ENCODE measurements at regions not wholly inside any gene's neighbourhood (a gene's known extent, or its start where the extent isn't known, plus 50 kb on each side); places are given as distances from the start of the nearest gene placed in this dataset.
A peak's percentile ranks its signal among the peaks of the same experiment; 100 is the strongest.

- H3K9me3 ChIP-seq = no peaks in the 10 kb centered on the region
- no peak overlapping the region for H3K4me3 ChIP-seq
- no peaks in the 10 kb centered on the region for H3K27me3 ChIP-seq
- no peak for TF ChIP-seq CTCF (IDR thresholded peaks at IDR 0.05)
- TF ChIP-seq POLR2A (IDR thresholded peaks at IDR 0.05; ENCODE audit: low read depth) = no peak
- TF ChIP-seq POLR2AphosphoS5 (IDR thresholded peaks at IDR 0.05) = no peak
- no peak for TF ChIP-seq EP300 (IDR thresholded peaks at IDR 0.05)
- H3K27ac ChIP-seq (replicated peaks in 1 of 4) = no peak overlapping the region
- DNase-seq (ENCODE audit: extremely low spot score) = no peak
- H3K4me1 ChIP-seq = peaks cover 3 to 26% (median 17%) of the 10 kb centered on the region in 4 donors
- intact Hi-C loops (cut with DNase I) = no loop called here
- no peaks in the 10 kb centered on the region for H3K36me3 ChIP-seq
Measured at GRCh38 chr2:38192046-38192445, 116.1 kb upstream of the CYP1B1 start.

GRCh38 chr2:38191516-38191915, 115.6 kb upstream of the CYP1B1 start:
- Histone ChIP-seq H3K27ac (replicated peaks in 1 of 4) (no peak overlapping the region), H3K36me3 (no peaks in the 10 kb centered on the region), H3K4me3 (no peak overlapping the region), H3K9me3 (no peaks in the 10 kb centered on the region), H3K4me1 (peaks cover 3 to 26% (median 17%) of the 10 kb centered on the region in 4 donors), H3K27me3 (no peaks in the 10 kb centered on the region)
- intact Hi-C loops (cut with DNase I) = no loop called here
- 90% methylated on average over 2 of the region's 2 CpGs for WGBS
- DNase-seq (ENCODE audit: extremely low spot score) = no peak
- no peak for TF ChIP-seq EP300 (IDR thresholded peaks at IDR 0.05)
- TF ChIP-seq CTCF (IDR thresholded peaks at IDR 0.05) = no peak
- no peak for TF ChIP-seq POLR2AphosphoS5 (IDR thresholded peaks at IDR 0.05)
- TF ChIP-seq POLR2A (IDR thresholded peaks at IDR 0.05; ENCODE audit: low read depth) = no peak

GRCh38 chr2:38190542-38191218, 114.7 kb upstream of the CYP1B1 start:
- Histone ChIP-seq H3K4me3 (no peak overlapping the region), H3K4me1 (peaks cover 3 to 28% (median 17%) of the 10 kb centered on the region in 4 donors), H3K27ac (replicated peaks in 1 of 4) (peak overlapping the region in 2 of 4 donors; percentile 5 to 13), H3K9me3 (no peaks in the 10 kb centered on the region), H3K36me3 (no peaks in the 10 kb centered on the region), H3K27me3 (no peaks in the 10 kb centered on the region)
- intact Hi-C loops (cut with DNase I) = no loop called here
- 88% methylated on average over 3 of the region's 3 CpGs for WGBS
- TF ChIP-seq CTCF (IDR thresholded peaks at IDR 0.05) = no peak
- no peak for TF ChIP-seq POLR2A (IDR thresholded peaks at IDR 0.05; ENCODE audit: low read depth)
- no peak for TF ChIP-seq POLR2AphosphoS5 (IDR thresholded peaks at IDR 0.05)
- TF ChIP-seq EP300 (IDR thresholded peaks at IDR 0.05) = no peak
- no peak for DNase-seq (ENCODE audit: extremely low spot score)

- H3K4me1 ChIP-seq = peaks cover 3 to 28% (median 20%) of the 10 kb centered on the region in 4 donors
Measured at GRCh38 chr2:38187541-38188011, 111.6 kb upstream of the CYP1B1 start.

GRCh38 chr2:38185012-38185491, 109.1 kb upstream of the CYP1B1 start:
- H3K4me1 ChIP-seq = peaks cover 3 to 22% (median 18%) of the 10 kb centered on the region in 4 donors

More at GRCh38 chr2:38187541-38188011, 111.6 kb upstream of the CYP1B1 start:
- 50% methylated on average over 5 of the region's 5 CpGs for WGBS
- Histone ChIP-seq H3K36me3 (no peaks in the 10 kb centered on the region), H3K27ac (replicated peaks in 1 of 4) (peak overlapping the region; percentile 62 to 75 (median 72)), H3K4me3 (no peak overlapping the region), H3K9me3 (no peaks in the 10 kb centered on the region), H3K27me3 (no peaks in the 10 kb centered on the region)
- intact Hi-C loops (cut with DNase I) = no loop called here
- TF ChIP-seq POLR2AphosphoS5 (IDR thresholded peaks at IDR 0.05) (peak; percentile 60 to 83), POLR2A (IDR thresholded peaks at IDR 0.05; ENCODE audit: low read depth) (no peak)
- DNase-seq (ENCODE audit: extremely low spot score) = peak; percentile 93

More at GRCh38 chr2:38185012-38185491, 109.1 kb upstream of the CYP1B1 start:
- intact Hi-C loops (cut with DNase I) = no loop called here
- 56% methylated on average over 1 of the region's 1 CpG for WGBS
- Histone ChIP-seq H3K4me3 (no peak overlapping the region), H3K36me3 (no peaks in the 10 kb centered on the region), H3K27ac (replicated peaks in 1 of 4) (peak overlapping the region in 2 of 4 donors; percentile 17 to 21), H3K9me3 (no peaks in the 10 kb centered on the region), H3K27me3 (no peaks in the 10 kb centered on the region)
- TF ChIP-seq POLR2AphosphoS5 (IDR thresholded peaks at IDR 0.05) = no peak
- TF ChIP-seq EP300 (IDR thresholded peaks at IDR 0.05) = no peak
- TF ChIP-seq CTCF (IDR thresholded peaks at IDR 0.05) = no peak
- no peak for TF ChIP-seq POLR2A (IDR thresholded peaks at IDR 0.05; ENCODE audit: low read depth)
- DNase-seq (ENCODE audit: extremely low spot score) = no peak
